Gastrocnemius medialis (tissue), 4 donors: ENCODE measurements at regions not wholly inside any gene's neighbourhood (a gene's known extent, or its start where the extent isn't known, plus 50 kb on each side); places are given as distances from the start of the nearest gene placed in this dataset.

Source experiments
- POLR2A ChIP-seq, 2 donors: fragments of 450-650 bp; IDR thresholded peaks; one replicate each; pipeline ENCODE4 v1.6.1; 2017; ENCODE audit warnings: antibody characterized with exemption in 2 of 2, mild to moderate bottlenecking in 2 of 2, moderate library complexity in 2 of 2
- TF ChIP-seq, protein P1 (sequence below), 5 experiments: fragments of 450-650 bp in 3 of 5; fragments of 200-600 bp in 2 of 5; sonication (generic) in 2 of 5; IDR thresholded peaks in 4 of 5; conservative IDR thresholded peaks in 1 of 5; 1 replicate in 4 of 5; 2 replicates in 1 of 5; pipeline ENCODE4 v1.5.1; 2016 to 2019; ENCODE audit warnings: antibody characterized with exemption in 5 of 5, mild to moderate bottlenecking in 3 of 5, moderate library complexity in 3 of 5

DNA sequence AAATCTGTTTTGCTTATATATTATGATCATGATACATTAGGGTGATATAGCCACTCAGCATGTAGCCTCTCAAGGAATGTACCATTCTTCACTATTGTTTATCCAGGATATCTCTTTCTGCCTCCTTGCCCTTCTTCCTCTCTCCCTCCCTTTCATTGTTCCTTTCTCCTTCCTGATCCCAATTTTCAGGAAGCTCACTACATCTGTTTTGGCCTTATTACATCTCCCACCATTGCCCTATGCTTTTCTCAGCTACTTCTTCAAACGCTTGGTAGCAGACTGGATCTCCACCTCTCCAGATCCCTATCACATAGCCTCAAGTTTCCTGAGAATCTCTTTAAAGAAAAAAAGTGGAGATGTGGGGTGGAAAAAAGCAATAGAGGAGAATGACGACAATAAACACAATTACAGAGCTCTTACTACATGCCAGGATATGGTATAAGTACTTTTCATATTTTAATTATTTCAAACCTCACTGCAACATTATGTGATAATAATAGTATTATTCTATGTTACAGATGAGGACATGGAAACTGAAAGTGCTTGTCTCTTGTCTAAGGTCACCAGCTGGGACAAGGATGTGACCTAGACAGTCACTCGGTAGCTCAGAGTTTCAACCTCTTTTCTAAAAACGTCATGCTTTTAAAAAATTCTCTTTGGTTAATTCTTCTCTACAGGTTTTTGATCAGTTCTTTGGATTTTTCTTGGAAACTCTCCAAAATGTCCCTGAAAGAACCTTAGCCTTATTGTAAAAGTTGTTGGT, 959.1 kb downstream of the CDH11 start:
- TF ChIP-seq, protein P1, sequence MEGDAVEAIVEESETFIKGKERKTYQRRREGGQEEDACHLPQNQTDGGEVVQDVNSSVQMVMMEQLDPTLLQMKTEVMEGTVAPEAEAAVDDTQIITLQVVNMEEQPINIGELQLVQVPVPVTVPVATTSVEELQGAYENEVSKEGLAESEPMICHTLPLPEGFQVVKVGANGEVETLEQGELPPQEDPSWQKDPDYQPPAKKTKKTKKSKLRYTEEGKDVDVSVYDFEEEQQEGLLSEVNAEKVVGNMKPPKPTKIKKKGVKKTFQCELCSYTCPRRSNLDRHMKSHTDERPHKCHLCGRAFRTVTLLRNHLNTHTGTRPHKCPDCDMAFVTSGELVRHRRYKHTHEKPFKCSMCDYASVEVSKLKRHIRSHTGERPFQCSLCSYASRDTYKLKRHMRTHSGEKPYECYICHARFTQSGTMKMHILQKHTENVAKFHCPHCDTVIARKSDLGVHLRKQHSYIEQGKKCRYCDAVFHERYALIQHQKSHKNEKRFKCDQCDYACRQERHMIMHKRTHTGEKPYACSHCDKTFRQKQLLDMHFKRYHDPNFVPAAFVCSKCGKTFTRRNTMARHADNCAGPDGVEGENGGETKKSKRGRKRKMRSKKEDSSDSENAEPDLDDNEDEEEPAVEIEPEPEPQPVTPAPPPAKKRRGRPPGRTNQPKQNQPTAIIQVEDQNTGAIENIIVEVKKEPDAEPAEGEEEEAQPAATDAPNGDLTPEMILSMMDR (IDR thresholded peaks at IDR 0.05 in 4 of 5, conservative IDR thresholded peaks at IDR 0.05 in 1 of 5), result no peak
- TF ChIP-seq POLR2A (IDR thresholded peaks at IDR 0.05), result no peak
